ENCODE measurements at regions not wholly inside any gene's neighbourhood (a gene's known extent, or its start where the extent isn't known, plus 50 kb on each side); places are given as distances from the start of the nearest gene placed in this dataset.
A peak's percentile ranks its signal among the peaks of the same experiment; 100 is the strongest.

GRCh38 chr1:11338284-11338924, 65.4 kb downstream of the UBIAD1 start:
- H3K4me1 ChIP-seq (ENCODE audit: insufficient read depth, low read length) = peaks cover 28% of the 10 kb centered on the region
- H3K9ac ChIP-seq (ENCODE audit: low read depth, low read length) = no peak overlapping the region

GRCh38 chr1:11339346-11340232, 66.6 kb downstream of the UBIAD1 start:
- Histone ChIP-seq H3K9ac (ENCODE audit: low read depth, low read length) (no peak overlapping the region), H3K36me3 (ENCODE audit: insufficient read depth, low read length) (no peaks in the 10 kb centered on the region), H3K4me1 (ENCODE audit: insufficient read depth, low read length) (peaks cover 29% of the 10 kb centered on the region), H3K9me3 (ENCODE audit: control insufficient read depth, insufficient read depth, low read length) (no peaks in the 10 kb centered on the region)

More at GRCh38 chr1:11338284-11338924, 65.4 kb downstream of the UBIAD1 start:
- H3K36me3 ChIP-seq (ENCODE audit: insufficient read depth, low read length) = no peaks in the 10 kb centered on the region
- no peaks in the 10 kb centered on the region for H3K9me3 ChIP-seq (ENCODE audit: control insufficient read depth, insufficient read depth, low read length)

GRCh38 chr1:11340233-11340632, 67.2 kb downstream of the UBIAD1 start:
- H3K4me1 ChIP-seq (ENCODE audit: insufficient read depth, low read length) = peaks cover 27% of the 10 kb centered on the region
- no peaks in the 10 kb centered on the region for H3K9me3 ChIP-seq (ENCODE audit: control insufficient read depth, insufficient read depth, low read length)
- H3K9ac ChIP-seq (ENCODE audit: low read depth, low read length) = no peak overlapping the region
- no peaks in the 10 kb centered on the region for H3K36me3 ChIP-seq (ENCODE audit: insufficient read depth, low read length)

GRCh38 chr1:11341901-11342552, 69.0 kb downstream of the UBIAD1 start:
- Histone ChIP-seq H3K4me1 (ENCODE audit: insufficient read depth, low read length) (peaks cover 32% of the 10 kb centered on the region), H3K9ac (ENCODE audit: low read depth, low read length) (no peak overlapping the region), H3K36me3 (ENCODE audit: insufficient read depth, low read length) (no peaks in the 10 kb centered on the region), H3K9me3 (ENCODE audit: control insufficient read depth, insufficient read depth, low read length) (no peaks in the 10 kb centered on the region)

GRCh38 chr1:11342621-11343032, 69.6 kb downstream of the UBIAD1 start:
- H3K36me3 ChIP-seq (ENCODE audit: insufficient read depth, low read length) = no peaks in the 10 kb centered on the region
- peaks cover 32% of the 10 kb centered on the region for H3K4me1 ChIP-seq (ENCODE audit: insufficient read depth, low read length)
- no peaks in the 10 kb centered on the region for H3K9me3 ChIP-seq (ENCODE audit: control insufficient read depth, insufficient read depth, low read length)

GRCh38 chr1:11345971-11346715, 73.1 kb downstream of the UBIAD1 start:
- Histone ChIP-seq H3K36me3 (ENCODE audit: insufficient read depth, low read length) (no peaks in the 10 kb centered on the region), H3K4me1 (ENCODE audit: insufficient read depth, low read length) (peaks cover 21% of the 10 kb centered on the region), H3K9me3 (ENCODE audit: control insufficient read depth, insufficient read depth, low read length) (no peaks in the 10 kb centered on the region), H3K9ac (ENCODE audit: low read depth, low read length) (no peak overlapping the region)

More at GRCh38 chr1:11342621-11343032, 69.6 kb downstream of the UBIAD1 start:
- no peak overlapping the region for H3K9ac ChIP-seq (ENCODE audit: low read depth, low read length)

GRCh38 chr1:11350265-11350664, 77.3 kb downstream of the UBIAD1 start:
- Histone ChIP-seq H3K36me3 (ENCODE audit: insufficient read depth, low read length) (no peaks in the 10 kb centered on the region), H3K9me3 (ENCODE audit: control insufficient read depth, insufficient read depth, low read length) (no peaks in the 10 kb centered on the region), H3K9ac (ENCODE audit: low read depth, low read length) (no peak overlapping the region), H3K4me1 (ENCODE audit: insufficient read depth, low read length) (peaks cover 30% of the 10 kb centered on the region)

GRCh38 chr1:11352058-11352715, 79.2 kb downstream of the UBIAD1 start:
- Histone ChIP-seq H3K9me3 (ENCODE audit: control insufficient read depth, insufficient read depth, low read length) (no peaks in the 10 kb centered on the region), H3K9ac (ENCODE audit: low read depth, low read length) (no peak overlapping the region), H3K4me1 (ENCODE audit: insufficient read depth, low read length) (peaks cover 26% of the 10 kb centered on the region), H3K36me3 (ENCODE audit: insufficient read depth, low read length) (no peaks in the 10 kb centered on the region)

GRCh38 chr1:11352816-11353799, 80.1 kb downstream of the UBIAD1 start:
- H3K4me1 ChIP-seq (ENCODE audit: insufficient read depth, low read length) = peaks cover 26% of the 10 kb centered on the region

GRCh38 chr1:11354893-11355553, 82.0 kb downstream of the UBIAD1 start:
- Histone ChIP-seq H3K36me3 (ENCODE audit: insufficient read depth, low read length) (no peaks in the 10 kb centered on the region), H3K9ac (ENCODE audit: low read depth, low read length) (no peak overlapping the region), H3K9me3 (ENCODE audit: control insufficient read depth, insufficient read depth, low read length) (no peaks in the 10 kb centered on the region), H3K4me1 (ENCODE audit: insufficient read depth, low read length) (peaks cover 26% of the 10 kb centered on the region)

More at GRCh38 chr1:11352816-11353799, 80.1 kb downstream of the UBIAD1 start:
- no peaks in the 10 kb centered on the region for H3K36me3 ChIP-seq (ENCODE audit: insufficient read depth, low read length)
- H3K9me3 ChIP-seq (ENCODE audit: control insufficient read depth, insufficient read depth, low read length) = no peaks in the 10 kb centered on the region
- no peak overlapping the region for H3K9ac ChIP-seq (ENCODE audit: low read depth, low read length)

GRCh38 chr1:11355559-11356475, 82.8 kb downstream of the UBIAD1 start:
- Histone ChIP-seq H3K36me3 (ENCODE audit: insufficient read depth, low read length) (no peaks in the 10 kb centered on the region), H3K9me3 (ENCODE audit: control insufficient read depth, insufficient read depth, low read length) (no peaks in the 10 kb centered on the region), H3K9ac (ENCODE audit: low read depth, low read length) (peak overlapping the region; percentile 12; the same call in 1 of the 2 replicates), H3K4me1 (ENCODE audit: insufficient read depth, low read length) (peaks cover 22% of the 10 kb centered on the region)
